LNCAP (cell line): ENCODE measurements at regions not wholly inside any gene's neighbourhood (a gene's known extent, or its start where the extent isn't known, plus 50 kb on each side); places are given as distances from the start of the nearest gene placed in this dataset.

Experiments
- CTCF ChIP-seq: fragments of 450-650 bp; IDR thresholded peaks from 2 replicates; pipeline ENCODE4 v1.5.1; 2017; ENCODE audit warnings: mild to moderate bottlenecking

GRCh38 chr2:144830543-144830942 is 310.6 kb upstream of the ZEB2 start:
- TF ChIP-seq CTCF, result no peak

- TF ChIP-seq CTCF, result no peak
Observed at GRCh38 chr2:144827404-144827803, 307.5 kb upstream of the ZEB2 start.

- TF ChIP-seq CTCF, result no peak
Observed at GRCh38 chr2:144826105-144826504, 306.2 kb upstream of the ZEB2 start.

- no peak for TF ChIP-seq CTCF
Observed at GRCh38 chr2:144825331-144826020, 305.6 kb upstream of the ZEB2 start.

- no peak for TF ChIP-seq CTCF
Observed at GRCh38 chr2:144824306-144825080, 304.6 kb upstream of the ZEB2 start.

GRCh38 chr2:144822966-144823365 is 303.0 kb upstream of the ZEB2 start:
- no peak for TF ChIP-seq CTCF

- TF ChIP-seq CTCF, result no peak
Observed at GRCh38 chr2:144812288-144812687, 292.4 kb upstream of the ZEB2 start.
